NOMO-1 treated with DMSO at 0.1 percent for 48 hours (cell line): ENCODE measurements at regions not wholly inside any gene's neighbourhood (a gene's known extent, or its start where the extent isn't known, plus 50 kb on each side); places are given as distances from the start of the nearest gene placed in this dataset.
"Not testable (repeated sequence)": the region's sequence is repeated elsewhere in the genome, so short reads cannot be mapped to it uniquely, and the experiment has no call there.

Experiments
- DNase-seq: peaks from one replicate; lab custom pipeline; 2025; ENCODE audit not compliant: unreplicated experiment; lab: John Stamatoyannopoulos, UW

DNA sequence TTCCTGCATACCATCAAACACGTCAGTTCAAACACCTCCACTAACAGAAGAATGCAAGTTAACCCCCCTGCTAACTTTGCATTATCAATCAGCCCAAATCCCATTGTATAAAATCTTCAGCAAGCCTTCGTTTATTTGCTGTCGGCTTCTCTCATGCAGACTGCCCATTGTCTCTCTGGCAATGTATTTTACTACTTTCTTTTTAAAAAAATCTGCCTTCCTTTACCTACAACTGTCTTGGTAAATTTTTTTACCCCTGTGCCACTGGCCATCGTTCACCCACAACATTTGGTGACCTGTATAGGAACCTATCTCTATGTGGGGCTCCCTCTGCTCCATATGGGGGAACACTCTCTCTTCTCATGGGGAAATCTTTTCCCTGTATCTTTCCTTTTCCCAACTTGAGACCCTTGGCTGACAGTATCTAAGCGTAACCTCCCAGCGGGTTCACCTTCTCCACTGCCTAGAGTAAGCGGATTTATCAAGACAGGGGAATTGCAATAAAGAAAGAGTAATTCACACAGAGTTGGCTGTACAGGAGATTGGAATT is 244.6 kb downstream of the CPXCR1 start:
- DNase-seq, result no peak

- no peak for DNase-seq
These were observed 274.9 kb downstream of the CPXCR1 start for GRCh38 chrX:89021964-89022363.

- DNase-seq, result no peak
These were observed 286.7 kb downstream of the CPXCR1 start for GRCh38 chrX:89033723-89034122.

DNA sequence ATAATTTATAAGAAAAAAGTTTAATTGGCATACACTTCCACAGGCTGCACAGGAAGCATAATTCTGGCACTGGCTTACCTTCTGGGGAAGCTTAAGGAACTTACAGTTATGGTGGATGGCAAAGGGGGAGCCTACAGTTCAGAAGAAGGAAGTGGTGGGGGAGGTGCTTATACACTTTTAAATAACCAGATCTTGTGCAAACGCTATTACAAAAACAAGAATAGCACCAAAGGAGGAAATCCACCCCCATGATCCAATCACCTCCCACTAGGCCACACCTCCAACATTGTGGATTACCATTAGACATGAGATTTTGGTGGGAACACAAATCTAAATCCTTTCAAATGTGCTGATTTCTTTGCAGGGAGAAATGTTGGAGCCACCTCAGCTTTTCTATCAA is 287.7 kb downstream of the CPXCR1 start:
- DNase-seq, result peak; percentile 69

- no peak for DNase-seq
These were observed 306.2 kb downstream of the CPXCR1 start for GRCh38 chrX:89053223-89053622.

DNA sequence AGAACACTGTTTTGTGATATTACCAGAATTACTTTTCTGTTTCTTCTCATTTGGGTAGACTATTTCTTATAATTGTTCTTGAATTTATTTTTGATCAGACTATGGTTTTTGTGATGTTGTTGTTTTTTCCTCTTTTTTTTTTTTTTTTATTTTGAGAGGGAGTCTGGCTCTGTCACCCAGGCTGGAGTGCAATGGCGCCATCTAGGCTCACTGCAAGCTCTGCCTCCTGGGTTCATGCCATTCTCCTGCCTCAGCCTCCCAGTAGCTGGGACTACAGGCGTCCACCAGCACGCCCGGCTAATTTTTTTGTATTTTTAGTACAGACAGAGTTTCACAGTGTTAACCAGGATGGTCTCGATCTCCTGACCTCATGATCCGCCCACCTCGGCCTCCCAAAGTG is 352.6 kb downstream of the CPXCR1 start:
- not testable (repeated sequence) for DNase-seq

DNA sequence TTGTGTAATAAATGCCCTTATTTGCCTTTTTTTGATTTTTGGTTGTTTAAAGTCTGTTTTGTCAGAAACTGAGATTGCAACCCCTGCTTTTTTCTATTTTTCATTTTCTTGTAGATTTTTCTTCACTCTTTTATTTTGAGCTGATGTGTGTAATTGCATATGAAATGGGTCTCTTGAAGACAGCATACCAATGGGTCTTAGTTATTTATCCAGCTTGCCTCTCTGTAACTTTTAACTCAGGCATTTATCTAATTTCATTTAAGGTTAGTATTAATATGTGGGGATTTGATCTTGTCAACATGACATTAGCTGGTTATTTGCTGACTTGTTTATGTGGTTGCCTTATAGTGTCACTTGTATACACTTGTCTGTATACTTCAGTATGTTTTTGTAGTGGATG is 378.0 kb downstream of the CPXCR1 start:
- DNase-seq, result no peak
